ENCODE measurements at regions not wholly inside any gene's neighbourhood (a gene's known extent, or its start where the extent isn't known, plus 50 kb on each side); places are given as distances from the start of the nearest gene placed in this dataset.
A peak's percentile ranks its signal among the peaks of the same experiment; 100 is the strongest.

- no peak for DNase-seq (ENCODE audit: low spot score)
- intact Hi-C loops (cut with DNase I): no loop called here
Measured at GRCh38 chr15:93296759-93297500, 207.9 kb upstream of the RGMA start.

DNA sequence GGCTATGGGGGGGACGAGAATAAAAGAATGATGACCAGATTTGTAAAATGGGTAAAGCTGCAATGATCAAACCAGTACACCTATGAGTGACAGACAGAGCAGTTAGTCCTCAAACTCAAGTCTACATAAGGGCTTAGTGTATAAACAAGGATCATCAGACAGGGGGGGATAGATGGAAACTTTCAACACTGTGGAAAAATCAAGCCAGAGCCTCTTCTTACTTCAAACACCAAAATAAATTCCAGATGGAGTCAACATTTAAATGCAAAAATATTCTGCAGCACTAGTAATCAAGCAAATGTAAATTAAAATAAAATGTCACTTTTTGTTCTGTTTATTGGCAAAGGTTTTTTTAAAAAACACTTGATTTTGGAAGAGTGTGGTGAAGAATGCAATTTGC, 205.9 kb upstream of the RGMA start:
- no peak for DNase-seq (ENCODE audit: low spot score)
- intact Hi-C loops (cut with DNase I): no loop called here

DNA sequence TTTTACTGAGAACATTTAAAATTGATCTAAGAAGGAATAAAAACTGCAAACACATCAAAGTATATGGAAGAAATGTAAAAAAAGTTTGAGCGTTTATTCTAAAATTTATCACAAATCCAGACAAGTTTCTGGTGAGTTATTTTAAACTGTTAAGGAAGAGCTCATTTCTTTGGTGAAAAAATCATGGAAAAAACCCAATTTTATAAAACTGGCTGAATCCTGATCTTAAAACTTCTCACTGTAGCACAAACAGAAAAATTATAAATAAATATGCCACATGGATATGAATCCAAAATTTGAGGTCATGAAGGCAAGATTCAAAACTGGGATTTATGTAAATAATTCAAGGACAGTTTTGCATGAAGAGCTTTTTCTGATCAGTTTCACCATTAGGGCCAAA, 205.1 kb upstream of the RGMA start:
- no peak for DNase-seq (ENCODE audit: low spot score)
- intact Hi-C loops (cut with DNase I): no loop called here

DNA sequence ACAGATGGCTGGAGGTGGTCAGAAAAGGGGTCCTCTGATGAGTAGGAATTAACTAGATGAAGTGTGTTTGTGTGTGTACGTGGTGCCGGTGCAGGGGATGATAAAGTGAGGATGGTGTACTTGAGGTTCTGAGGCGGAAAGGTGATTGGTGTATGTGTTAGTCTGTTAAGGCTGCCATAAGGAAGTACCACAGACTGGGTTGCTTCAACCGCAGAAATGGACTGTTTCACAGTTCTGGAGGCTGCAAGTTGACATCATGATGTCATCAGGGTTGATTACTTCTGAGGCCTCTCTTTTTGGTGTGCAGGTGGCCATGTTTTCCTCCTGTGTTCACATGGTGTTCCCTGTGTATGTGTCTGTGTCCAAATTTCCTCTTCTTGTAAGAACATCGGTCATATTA, 202.4 kb upstream of the RGMA start:
- intact Hi-C loops (cut with DNase I): no loop called here
- no peak for DNase-seq (ENCODE audit: low spot score)

GRCh38 chr15:93290618-93290946, 201.6 kb upstream of the RGMA start:
- intact Hi-C loops (cut with DNase I): no loop called here
- DNase-seq (ENCODE audit: low spot score): no peak

DNA sequence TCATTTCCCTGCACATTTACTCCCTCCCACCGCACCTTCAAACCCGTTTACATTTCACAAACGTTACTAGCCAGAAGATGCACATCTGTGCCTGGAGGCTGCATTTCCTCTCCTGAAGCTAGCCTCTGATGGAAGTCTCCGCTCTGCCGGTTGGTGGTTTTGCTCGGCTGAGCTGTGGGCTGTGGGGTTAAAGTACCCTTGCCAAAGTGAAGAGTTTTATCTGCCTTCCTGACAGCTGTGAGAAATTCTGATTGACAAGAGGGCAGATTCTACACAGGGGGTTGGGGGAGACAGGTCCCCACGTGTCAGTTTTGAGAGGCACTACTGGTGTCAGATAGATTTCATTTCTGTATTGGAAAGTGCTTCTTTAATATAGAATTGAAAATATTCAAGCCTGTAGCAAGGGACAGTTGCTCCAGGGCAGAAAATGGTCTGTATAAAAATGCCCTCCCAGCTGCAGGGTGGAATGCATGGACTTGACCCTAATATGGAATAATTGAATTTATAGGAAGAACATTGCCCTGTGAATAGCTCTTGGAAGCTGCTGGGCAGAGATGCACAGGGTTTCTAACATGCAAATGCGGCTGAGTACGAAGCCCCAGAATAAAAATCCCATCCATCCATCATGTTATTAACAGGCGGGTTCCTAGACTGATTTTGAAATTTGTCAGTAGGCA, 201.1 kb upstream of the RGMA start:
- DNase-seq (ENCODE audit: low spot score): no peak

DNA sequence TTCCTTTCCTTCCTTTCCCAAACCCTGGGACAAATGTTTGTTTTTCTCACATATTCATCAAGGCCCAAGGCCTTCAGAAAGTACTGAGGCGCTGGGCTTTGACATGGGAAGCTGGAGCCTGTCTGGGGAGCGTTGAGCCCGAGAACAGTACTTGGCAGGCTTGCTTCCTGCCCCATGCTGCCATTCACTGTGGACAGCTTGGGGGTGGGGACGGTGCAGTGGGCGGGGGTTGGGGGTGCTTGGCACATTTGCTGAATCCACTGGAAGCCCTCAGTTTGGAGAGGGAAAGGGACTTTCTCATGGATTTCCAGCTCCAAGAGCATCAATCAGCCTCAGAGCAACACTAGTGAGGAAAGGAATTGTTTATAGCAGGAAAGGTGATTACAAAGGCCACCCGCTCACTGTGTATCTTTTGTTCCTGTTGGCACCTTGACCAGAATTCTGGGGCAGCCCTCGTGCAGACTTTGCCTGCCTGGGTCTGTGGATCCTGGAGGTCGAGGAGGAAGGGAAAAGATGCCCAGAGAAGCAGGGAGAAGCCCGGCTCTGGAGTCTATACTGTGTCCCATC, 199.8 kb upstream of the RGMA start:
- intact Hi-C loops (cut with DNase I): loop anchor here in 1 of 2 donors (10.0 kb wide), 1 partner anchor 1116 kb away; no protein-coding TSS in a partner anchor
- DNase-seq (ENCODE audit: low spot score): no peak

More for the DNA sequence above, 201.1 kb upstream of the RGMA start:
- intact Hi-C loops (cut with DNase I): loop anchor here in 1 of 2 donors (10.0 kb wide), 1 partner anchor 1115 kb away; no protein-coding TSS in a partner anchor

GRCh38 chr15:93286446-93286845, 197.4 kb upstream of the RGMA start:
- DNase-seq (ENCODE audit: low spot score): no peak
- intact Hi-C loops (cut with DNase I): loop anchor here in 1 of 2 donors (10.0 kb wide), 1 partner anchor 1118 kb away; no protein-coding TSS in a partner anchor

DNA sequence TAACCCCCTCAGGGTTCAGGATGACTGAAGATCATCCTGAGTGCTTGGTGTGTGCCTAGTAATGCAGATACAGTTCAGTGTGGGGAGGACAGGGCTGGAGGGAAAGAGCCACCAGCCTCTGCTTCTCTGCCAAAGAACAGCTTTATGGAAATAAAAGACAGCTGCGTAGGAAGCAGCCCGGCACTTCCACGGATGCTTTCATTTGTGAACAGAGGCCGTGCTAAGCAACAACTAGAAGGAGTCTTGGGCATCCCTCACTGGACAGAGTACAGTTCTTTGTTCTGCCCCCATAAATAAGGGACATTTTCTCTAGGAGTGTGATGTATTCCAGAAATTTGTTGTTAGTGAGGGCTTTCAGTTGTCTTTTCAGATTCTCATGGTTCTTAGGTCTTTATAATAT, 194.8 kb upstream of the RGMA start:
- intact Hi-C loops (cut with DNase I): loop anchor here in 1 of 2 donors (10.0 kb wide), 1 partner anchor 1121 kb away; no protein-coding TSS in a partner anchor
- no peak for DNase-seq (ENCODE audit: low spot score)

- no peak for DNase-seq (ENCODE audit: low spot score)
- intact Hi-C loops (cut with DNase I): loop anchor here in 1 of 2 donors (10.0 kb wide), 1 partner anchor 1122 kb away; no protein-coding TSS in a partner anchor
Measured at GRCh38 chr15:93282808-93283207, 193.8 kb upstream of the RGMA start.

DNA sequence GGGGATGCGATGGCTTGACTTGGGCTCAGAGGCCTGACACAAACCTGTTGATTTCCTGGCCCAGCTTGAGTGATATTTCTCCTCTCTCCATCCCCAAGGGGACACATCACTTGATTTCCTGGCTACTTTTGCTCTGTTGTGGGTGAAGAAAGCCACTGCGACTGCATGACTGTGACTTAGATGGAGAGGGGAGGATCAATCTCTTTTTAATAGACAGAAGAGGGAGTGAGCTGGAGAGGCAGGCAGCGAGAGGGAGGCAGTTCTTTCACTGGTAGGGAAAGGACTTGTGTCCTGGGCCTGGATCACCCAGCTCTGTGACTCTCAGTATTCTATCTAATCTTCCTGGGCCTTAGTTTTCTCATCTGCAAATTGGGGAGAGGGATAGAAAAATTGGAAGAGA, 189.8 kb upstream of the RGMA start:
- DNase-seq (ENCODE audit: low spot score): no peak
- intact Hi-C loops (cut with DNase I): no loop called here

- intact Hi-C loops (cut with DNase I): no loop called here
- DNase-seq (ENCODE audit: low spot score): no peak
Measured at GRCh38 chr15:93278006-93278405, 189.0 kb upstream of the RGMA start.

DNA sequence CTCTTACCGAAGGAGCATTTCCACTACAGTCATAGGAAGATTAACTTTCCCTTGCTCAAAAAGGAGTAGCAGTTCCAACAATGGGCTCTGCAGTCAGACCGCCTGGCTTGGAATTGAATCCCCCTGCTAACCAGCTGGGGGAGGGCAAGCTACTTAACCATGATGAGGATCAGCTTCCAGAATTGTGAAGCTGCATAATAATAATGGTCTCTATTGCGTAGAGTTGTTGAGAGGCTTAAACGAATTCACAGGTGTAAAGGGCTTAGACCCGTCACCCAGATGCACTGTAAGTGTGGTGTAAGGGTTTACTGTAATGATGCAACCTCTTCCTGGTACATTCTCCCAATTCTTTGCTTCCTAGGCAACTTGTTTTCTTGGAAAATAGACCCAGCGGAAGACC, 185.2 kb upstream of the RGMA start:
- DNase-seq (ENCODE audit: low spot score): no peak
- intact Hi-C loops (cut with DNase I): no loop called here

DNA sequence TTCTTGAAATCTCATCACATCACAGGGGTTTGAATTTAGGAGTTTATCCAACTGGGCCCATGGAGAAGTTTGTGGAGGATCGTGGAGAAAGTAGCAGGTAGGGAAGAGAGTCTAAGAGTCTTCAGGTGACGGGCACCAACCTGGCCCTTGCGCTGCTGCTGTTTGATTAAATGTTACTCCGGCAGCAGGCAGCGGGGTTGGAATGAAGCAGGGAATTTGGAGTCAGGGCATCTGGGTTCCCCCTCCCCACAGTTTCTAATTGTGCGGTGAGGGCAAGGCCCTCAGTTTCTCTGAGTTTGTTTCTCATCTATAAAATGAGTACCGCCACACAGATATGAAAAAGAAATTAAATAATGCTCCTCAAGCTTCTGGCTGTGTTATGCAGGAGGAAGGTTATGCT, 182.9 kb upstream of the RGMA start:
- no peak for DNase-seq (ENCODE audit: low spot score)
- intact Hi-C loops (cut with DNase I): no loop called here

DNA sequence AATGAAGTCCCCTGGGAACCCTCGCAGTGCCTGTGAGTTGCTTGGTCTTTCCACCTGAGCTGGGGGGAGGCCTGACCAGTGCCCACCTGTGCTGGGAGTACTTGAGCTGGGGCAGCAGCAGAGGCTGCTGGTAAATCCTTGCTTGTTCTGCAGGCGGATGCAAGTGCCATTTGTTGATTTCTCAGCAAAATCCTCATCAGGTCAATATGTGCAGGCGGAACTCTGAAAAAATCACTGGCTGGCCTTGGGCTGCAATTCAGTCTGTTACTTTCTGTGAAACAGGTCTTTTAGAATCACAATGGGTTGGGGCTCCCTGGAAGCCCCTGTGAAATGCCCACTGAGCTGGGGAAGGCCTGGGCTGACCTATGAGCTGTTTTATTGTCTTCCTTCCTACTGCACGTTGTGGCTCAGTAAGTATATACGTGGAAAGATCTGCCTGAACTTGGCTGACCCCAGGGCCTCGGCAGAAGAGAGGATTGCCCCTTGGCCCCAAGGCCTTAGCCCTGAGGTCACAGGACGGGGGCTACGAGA, 182.0 kb upstream of the RGMA start:
- DNase-seq (ENCODE audit: low spot score): no peak

GRCh38 chr15:93268066-93268465, 179.1 kb upstream of the RGMA start:
- no peak for DNase-seq (ENCODE audit: low spot score)
- intact Hi-C loops (cut with DNase I): no loop called here

More for the DNA sequence above, 182.0 kb upstream of the RGMA start:
- intact Hi-C loops (cut with DNase I): no loop called here

- DNase-seq (ENCODE audit: low spot score): peak; percentile 68
- intact Hi-C loops (cut with DNase I): no loop called here
Measured at GRCh38 chr15:93266291-93266690, 177.3 kb upstream of the RGMA start.

GRCh38 chr15:93265111-93265556, 176.1 kb upstream of the RGMA start:
- intact Hi-C loops (cut with DNase I): no loop called here
- peak; percentile 35 for DNase-seq (ENCODE audit: low spot score)

GRCh38 chr15:93261845-93262244, 172.8 kb upstream of the RGMA start:
- no peak for DNase-seq (ENCODE audit: low spot score)

DNA sequence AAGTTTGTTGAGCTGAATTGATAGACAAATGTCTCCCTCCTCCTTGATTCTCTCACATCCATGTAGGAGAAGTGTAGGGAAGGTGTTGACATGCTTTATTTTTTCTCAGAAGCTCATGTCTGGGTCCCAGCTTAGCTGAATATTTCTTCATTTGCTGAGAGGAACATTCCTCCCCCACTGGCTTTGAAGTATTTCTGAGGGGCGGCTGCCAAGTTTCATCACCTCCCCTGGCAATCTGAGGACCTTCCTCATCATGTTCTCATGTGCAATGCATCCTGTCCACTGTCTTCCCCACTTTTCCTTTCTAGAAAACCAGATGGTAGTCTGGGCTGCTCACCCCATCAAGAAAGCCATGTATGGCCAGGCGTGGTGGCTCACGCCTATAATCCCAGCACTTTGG, 168.9 kb upstream of the RGMA start:
- DNase-seq (ENCODE audit: low spot score): peak; percentile 19
- intact Hi-C loops (cut with DNase I): no loop called here

More at GRCh38 chr15:93261845-93262244, 172.8 kb upstream of the RGMA start:
- intact Hi-C loops (cut with DNase I): no loop called here
